Skeletal muscle cell (primary cell): ENCODE measurements at regions not wholly inside any gene's neighbourhood (a gene's known extent, or its start where the extent isn't known, plus 50 kb on each side); places are given as distances from the start of the nearest gene placed in this dataset.

ENCODE experiments used
- DNase-seq: peaks from one replicate; pipeline ENCODE4 v3.0.0-alpha.2; 2010; ENCODE audit warnings: low read depth
- H3K4me3 ChIP-seq: 2 replicates; pipeline ENCODE4 v1.5.1; 2011; ENCODE audit warnings: low read depth, mild to moderate bottlenecking, control low read depth, low read length, moderate library complexity

DNA sequence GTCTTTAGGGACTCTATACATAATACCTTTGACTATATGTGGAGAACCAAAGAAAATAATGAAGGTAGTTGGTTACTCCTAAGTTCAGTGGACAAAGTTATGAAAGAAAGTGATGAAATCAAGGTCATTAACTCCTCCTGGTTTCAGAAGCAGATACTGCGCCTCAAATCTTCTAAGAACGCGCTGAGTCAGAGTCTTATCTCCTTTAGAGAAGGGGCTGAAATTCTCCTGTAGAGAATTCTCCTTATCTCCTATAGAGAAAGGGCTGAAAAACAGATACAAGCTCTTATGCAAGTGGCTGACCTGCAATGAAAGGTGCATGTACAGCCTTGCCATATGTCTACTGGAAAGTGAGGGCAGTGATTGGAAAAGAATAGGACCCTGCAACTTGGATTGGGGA lies 824.2 kb downstream of the NSUN3 start:
- no peak overlapping the region for H3K4me3 ChIP-seq

DNA sequence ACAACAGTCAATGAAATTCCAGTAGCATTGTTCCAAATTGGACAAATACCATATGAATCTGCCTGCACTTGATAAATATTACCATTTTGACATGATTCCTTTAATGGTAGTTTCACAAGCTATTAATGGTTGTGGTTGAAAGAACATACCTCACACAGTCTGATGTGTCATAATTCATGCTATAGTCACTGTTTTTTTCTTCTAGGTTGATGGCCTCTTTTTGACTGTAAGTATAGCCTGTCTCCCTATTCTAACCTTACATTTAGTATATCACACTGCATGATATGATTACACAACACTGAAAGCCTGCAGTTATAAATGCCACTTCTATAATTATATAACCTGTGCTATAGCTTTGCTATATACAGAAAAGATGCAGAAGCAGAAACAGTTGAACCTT lies 834.1 kb downstream of the NSUN3 start:
- no peak for DNase-seq
- no peak overlapping the region for H3K4me3 ChIP-seq

More for the DNA sequence above, 824.2 kb downstream of the NSUN3 start:
- no peak for DNase-seq

DNA sequence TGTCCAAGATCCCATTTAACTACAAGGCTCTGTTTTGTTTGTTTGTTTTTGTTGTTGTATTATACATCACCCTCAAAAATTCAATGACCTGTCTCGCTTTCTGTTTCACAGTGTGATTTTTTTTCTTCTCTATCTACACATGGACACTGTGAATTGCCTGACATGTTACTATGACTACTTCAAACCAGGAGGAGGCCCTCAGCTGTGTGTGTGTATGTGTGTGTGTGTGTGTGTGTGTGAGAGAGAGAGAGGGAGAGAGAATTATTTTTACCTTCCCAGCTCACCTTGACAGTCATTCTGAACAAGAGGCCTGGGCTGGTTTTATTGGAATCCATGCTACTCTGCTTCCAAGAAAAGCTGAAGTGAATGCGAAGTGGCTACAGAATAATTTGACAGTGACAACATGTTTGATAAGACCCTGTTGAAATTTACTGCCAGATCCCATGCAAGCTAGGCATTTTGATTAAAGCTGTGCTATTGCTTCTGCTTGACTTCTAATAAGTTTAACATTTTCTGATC lies 841.4 kb downstream of the NSUN3 start:
- no peak overlapping the region for H3K4me3 ChIP-seq
- no peak for DNase-seq

DNA sequence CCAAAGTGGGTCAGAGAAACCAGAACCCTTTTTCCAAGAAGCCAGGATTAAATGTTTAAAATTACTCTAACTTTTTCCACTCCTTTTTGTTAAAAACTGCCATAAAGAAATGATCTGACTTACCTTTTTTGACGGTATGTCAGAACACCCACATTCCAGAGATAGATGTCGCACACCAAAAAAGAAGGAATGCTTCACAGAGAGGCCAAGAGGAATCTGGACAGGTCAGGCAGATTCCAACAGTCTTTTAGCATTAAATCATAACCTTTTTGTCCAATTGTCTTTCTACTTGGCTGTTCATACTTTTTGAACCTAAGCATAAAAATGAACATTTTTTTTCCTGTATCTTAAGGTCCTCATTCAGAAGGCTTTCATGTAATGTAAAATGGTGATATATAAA lies 846.9 kb downstream of the NSUN3 start:
- no peak overlapping the region for H3K4me3 ChIP-seq
- no peak for DNase-seq

DNA sequence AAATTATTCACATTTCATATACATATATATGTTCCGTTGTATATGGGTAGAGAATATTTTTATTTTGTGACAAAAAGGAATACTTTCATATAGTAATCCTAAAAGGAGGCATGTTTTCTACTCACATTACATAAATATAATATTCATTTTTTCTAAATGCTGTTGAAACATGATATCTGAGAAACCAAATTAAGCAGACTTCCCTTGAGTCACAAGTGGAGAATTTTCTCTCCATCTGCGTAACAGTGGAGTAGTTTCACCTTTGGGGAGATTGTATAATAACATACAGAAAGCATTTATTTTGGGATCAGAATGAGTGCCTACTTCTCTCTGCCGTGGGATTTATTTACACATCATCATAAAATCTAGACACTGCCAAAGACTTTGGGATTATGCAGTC lies 849.8 kb downstream of the NSUN3 start:
- no peak overlapping the region for H3K4me3 ChIP-seq
- DNase-seq: no peak

DNA sequence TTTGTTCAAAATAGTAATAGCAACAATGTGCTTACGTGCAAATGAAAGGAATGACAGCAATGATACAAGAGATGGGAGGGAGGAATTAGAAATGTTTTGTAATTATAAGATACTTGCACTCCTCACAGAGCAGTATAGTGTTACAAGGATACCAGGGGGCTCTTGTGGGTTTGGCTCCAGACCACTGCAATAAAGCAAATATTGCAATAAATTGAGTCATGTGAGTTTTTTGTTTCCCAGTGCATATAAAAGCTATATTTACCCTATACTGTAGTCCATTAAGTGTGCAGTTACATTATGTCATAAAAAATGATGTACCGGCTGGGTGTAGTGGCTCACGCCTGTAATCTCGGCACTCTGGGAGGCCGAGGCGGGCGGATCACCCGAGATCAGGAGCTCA lies 864.3 kb downstream of the NSUN3 start:
- DNase-seq: no peak
- no peak overlapping the region for H3K4me3 ChIP-seq

DNA sequence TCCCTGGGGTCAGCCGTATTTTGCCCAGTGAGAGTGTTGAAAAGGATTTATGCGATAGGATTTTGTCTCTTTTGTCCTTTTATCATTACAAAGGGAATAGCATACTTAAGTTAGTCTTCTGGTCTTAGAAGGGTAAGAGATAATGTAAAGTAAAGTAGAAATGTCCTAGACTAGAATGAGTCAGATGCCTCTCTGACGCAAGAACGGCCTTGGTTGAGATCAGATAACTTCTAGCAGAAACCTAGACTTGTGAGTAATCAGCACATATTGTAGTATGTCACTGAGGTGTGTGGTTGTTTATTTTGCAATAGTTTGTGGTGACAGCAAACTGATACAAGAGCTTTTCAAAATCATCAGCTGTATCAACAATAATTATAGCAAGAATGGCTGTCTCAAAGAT lies 866.1 kb downstream of the NSUN3 start:
- H3K4me3 ChIP-seq: no peak overlapping the region
- DNase-seq: peak; percentile 4

DNA sequence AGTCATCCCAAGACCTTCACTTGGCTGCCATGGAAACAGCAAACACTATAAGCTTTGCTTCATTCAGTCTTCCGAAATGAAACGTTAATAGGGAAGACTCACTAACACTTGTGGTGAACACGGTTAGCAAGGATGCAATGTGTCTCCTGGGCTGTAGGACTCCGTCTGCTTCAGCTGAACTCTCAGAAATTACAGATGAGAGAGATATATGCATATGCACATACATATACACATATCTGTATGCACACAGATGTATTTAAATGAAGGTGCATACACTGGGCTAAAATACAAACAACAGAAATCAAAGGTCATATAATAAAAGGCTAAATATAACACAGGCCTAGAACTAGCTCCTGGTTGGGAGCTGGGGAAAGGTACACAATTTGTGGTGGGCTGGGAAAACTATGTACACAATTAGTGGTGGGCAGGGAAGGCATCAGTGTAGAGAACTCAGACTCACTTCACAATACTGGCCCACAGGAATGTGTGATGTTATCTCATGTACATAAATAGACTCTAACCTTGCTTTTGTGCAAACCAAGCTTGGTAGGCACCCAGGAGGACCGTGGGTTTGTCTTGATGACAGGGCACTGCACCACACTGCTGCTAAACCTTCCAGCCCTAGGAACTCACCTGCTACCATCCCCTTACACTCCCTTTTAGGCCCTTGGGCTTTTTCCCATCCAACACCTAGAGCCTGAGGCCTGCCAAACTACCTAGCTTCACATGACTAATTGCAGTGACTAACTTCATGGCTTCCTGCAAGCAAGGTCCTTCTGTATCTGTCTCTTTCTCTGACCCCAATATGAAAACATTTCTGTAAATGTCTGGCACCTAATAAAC lies 873.1 kb downstream of the NSUN3 start:
- H3K4me3 ChIP-seq: no peak overlapping the region
- no peak for DNase-seq

DNA sequence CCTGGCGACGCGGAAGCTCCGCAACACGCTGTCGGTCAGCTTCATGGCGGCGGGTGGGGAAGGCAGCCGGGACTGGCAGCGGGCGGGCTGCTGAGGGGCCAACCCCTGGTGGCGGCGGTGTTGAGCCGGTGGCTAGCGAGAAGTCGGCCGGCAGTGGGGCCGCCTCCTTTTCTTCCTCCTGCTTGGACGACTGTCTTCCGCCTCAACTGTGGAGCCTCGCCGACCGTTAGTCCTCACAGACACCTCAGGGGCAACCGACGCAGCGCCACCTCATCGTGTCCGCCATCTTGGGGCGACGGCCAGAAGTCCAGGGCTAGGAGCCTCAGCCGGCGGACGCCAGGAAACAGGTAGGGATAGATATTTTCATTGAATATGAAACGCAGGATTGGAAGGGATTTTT lies 875.1 kb downstream of the NSUN3 start:
- DNase-seq: no peak
- no peak overlapping the region for H3K4me3 ChIP-seq

DNA sequence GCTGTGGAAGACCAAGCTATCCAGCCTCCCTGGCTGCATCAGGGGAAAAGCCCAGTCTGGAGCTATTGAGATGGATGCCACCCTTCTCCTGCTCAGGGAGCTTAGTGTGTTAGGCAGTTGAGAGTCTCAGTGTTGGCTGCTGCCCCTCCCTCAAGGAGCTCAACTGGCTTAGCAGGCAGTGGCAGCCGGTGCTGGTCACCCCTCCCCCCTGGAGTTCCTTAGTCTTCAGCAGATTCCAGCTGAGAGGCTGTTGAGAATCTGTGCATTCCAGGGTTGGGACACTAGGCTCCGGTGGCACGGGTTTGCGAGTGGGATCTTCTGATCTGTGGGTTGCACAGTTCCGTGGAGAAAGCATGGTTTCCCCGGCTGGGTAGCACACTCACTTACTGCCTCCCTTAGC lies 883.8 kb downstream of the NSUN3 start:
- no peak overlapping the region for H3K4me3 ChIP-seq
- no peak for DNase-seq

DNA sequence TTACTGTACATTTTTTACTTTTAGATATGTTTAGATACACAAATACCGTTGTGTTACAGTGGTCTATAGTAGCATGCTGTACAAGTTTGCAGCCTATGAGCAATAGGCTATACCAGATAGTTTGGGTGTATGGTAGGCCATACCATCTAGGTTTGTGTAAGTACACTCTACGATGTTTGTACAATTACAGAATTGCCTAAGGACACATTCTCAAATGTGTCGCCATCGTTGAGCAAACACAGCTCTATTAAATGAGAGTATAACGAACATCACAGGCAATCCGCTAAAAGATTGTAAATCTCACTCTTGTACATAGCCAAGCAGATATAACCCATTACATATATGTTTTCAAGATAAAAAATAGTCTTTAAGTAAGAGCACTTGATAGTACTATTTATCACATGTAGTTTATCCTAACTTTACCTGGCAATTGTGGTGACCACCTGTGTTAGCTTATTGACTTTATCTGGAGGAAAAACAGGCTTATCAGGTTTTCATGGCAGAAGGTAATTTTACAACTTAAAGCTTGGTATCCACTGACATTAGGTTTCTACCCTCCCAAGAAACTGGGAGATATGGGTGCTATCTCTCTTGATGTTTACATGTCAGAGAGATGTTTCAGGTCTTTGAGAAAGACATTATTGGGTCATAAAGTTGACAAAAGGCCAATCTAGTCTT lies 898.7 kb downstream of the NSUN3 start:
- H3K4me3 ChIP-seq: no peak overlapping the region
- no peak for DNase-seq

DNA sequence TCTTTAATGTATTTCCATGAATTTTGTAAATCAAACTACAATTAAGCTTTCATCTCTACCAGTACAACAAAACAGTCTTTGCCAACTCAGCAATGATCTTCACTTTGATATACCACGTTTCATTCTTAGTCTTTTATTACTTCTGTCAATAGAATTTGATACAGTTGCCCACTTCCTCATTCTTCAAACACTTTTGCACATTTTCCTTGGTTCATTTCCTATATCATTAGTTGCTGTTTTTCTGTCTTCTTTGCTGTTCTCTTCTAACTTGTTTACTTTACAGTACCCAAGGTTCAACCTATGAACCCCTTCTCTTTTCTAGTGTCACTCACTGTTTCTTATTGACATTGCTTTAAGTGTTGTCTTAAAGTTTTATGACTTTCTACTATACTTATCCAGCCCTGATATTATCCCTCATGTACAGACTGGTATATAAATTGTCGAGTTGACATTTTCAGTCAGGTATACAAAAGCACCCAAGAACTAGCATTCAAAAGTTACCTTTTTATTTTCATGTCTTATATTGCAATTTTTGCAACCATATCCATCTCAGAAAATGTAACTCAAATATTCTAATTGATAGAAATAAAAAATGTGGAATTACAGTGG lies 903.1 kb downstream of the NSUN3 start:
- no peak overlapping the region for H3K4me3 ChIP-seq
- no peak for DNase-seq

DNA sequence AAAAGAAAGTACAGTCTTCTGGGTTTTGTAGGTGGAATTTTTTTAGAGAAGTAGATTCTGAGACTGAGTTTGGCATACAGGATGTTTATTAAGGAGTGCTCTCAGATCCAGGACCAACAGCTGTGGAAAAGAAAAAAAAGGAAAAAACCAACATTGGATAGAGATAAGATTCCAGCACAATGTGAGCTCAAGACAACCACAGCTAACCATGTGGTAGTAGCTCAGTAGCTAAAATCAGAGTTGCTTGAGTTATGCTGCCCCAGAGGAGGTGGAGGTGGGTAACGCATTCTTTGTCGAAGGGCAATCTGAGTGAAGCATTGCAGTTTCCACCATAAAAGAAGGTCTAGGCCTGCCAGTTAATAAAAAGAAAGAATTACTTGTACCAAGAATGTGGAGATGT lies 904.3 kb downstream of the NSUN3 start:
- no peak for DNase-seq
- no peak overlapping the region for H3K4me3 ChIP-seq

DNA sequence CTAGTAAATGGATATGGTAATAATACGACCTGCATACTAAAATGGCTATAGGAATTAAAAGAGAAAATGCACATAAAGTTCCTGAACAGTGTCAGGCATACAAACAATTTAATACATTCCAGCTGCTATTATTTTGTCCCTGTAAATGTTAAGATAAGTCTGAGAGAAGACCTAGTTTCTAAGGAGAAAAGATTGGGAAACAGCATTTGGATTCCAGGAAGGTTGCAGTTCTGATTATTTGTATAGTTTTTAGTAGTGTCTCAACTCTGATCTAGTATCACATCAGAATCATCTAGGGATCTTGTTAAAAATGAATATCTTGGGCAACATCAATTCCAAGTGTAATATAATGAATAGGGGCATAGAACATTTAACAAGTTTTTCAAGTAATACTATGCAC lies 905.7 kb downstream of the NSUN3 start:
- H3K4me3 ChIP-seq: no peak overlapping the region
- no peak for DNase-seq

DNA sequence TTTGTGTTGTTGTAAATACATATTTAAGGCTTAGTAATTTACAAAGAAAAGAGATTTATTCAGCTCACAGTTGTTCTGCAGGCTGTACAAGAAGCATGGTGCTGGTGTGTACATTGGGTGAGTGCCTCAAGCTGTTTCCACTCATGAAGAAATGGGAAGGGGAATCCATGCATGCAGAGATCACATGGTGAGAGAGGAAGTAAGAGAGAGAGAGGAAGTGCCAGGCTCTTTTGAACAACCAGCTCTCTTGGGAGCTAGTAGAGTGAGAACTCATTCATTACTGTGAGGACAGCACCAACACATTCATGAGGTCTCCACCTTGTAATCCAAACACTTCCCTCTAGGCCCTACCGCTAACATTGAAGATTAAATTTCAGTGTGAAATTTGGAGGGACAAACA lies 909.2 kb downstream of the NSUN3 start:
- H3K4me3 ChIP-seq: no peak overlapping the region
- DNase-seq: no peak

DNA sequence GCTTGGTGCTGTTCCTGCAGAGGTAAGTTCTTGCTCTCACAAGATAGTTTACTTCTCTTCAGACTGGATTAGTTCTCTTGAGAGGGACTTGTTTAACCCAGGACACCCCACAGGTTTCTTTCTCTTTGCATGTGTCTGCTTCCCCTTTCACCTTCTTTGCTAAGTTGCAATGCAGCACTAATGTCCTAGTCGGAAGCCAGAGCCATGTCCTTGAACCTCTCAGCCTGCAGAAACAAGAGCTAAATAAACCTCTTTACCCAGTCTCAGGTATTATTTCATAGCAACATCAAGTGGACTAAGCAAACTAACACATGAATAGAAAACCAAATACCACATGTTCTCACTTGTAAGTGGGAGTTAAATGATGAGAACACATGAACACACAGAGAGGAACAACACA lies 915.2 kb downstream of the NSUN3 start:
- no peak for DNase-seq
- no peak overlapping the region for H3K4me3 ChIP-seq

DNA sequence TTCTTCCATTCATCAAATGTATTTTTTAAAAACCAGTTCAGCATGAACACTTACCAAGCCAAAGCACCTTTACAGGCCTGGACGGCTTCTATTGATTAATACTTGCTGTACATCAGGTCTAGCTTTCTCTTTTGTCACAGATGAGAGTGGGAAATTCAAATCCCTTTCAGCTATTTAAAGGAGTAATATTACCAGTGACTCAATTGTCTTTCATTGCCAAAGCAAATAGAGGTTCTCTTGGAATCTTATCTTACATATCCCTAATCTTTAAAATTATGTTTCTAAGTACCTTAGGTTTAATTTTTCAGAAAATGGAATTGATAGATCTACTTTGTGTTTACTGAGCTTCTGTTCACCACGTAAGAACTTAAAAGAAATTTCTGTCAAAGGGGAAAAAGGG lies 922.9 kb downstream of the NSUN3 start:
- no peak overlapping the region for H3K4me3 ChIP-seq
- no peak for DNase-seq

DNA sequence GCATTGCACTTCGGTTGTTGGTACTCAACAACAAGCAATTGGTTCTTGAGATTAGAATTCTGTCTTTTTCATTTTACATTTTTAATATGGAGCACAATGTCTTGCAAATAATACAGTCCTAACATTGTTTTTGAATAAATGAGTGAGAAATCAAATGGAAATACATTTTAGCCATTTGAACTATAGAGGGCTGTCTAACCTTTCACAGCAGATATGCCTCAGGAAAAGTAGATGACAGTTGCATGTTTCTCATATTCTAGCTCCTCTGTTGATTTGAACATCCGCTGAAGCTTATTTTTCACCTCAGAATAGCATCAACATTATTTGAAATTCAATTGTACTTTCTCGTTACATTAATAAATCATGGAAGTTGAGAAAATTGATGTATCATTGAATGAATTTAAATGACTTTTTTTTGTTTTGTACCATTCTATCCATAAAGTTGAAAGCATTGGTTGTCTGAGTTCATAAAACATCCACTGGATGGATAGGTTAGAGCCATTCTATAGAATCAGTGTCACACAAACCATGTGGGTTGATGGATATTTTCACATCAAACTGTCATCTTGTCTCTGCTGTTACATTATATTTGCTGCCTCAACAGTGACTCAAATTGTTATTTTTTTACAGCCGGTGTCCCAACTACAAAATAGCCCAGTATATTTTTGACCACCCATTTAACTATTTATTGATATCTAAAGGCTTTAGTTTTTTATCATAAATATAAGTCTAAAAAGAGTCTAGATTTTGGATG lies 928.3 kb downstream of the NSUN3 start:
- DNase-seq: no peak
- no peak overlapping the region for H3K4me3 ChIP-seq

DNA sequence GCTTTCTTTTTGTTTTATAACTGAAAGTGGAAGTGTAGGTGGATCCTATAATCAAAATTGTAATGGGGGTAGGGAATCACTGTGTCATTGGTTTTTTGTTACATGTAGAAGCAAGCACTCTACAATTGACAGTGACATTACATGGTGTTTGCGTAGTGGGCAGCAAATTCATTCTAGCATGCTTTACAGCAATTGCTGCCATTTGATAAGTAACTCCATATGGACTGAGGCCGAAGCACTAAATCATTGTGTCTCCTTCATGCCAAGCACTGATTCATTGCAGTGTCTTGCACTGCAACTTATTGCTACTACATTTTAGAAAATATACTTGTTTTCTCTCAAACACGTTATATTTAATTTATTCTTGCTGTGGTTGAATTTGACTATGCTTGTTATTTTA lies 933.9 kb downstream of the NSUN3 start:
- H3K4me3 ChIP-seq: no peak overlapping the region
- DNase-seq: no peak
